ENCODE measurements at regions not wholly inside any gene's neighbourhood (a gene's known extent, or its start where the extent isn't known, plus 50 kb on each side); places are given as distances from the start of the nearest gene placed in this dataset.

DNA sequence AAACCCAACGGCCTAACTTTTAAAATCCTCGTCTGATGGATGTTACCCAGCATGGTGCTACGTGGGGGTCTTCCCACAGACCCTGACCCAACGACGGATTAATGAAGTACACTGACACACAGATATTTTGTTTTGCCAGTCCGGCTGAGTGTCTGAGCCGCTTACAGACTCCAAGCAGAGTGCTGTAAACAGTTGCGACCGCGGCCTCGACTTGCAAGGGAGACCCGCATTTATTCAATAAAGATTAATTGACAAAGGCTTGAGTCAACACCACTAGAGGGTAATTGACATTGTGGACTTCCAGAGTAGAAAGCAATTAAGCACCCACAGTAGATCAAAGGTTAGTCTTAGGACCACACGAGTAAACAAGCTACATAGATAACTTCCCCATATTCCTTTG is 1042.4 kb downstream of the AACS start:
- TF ChIP-seq, protein P1, sequence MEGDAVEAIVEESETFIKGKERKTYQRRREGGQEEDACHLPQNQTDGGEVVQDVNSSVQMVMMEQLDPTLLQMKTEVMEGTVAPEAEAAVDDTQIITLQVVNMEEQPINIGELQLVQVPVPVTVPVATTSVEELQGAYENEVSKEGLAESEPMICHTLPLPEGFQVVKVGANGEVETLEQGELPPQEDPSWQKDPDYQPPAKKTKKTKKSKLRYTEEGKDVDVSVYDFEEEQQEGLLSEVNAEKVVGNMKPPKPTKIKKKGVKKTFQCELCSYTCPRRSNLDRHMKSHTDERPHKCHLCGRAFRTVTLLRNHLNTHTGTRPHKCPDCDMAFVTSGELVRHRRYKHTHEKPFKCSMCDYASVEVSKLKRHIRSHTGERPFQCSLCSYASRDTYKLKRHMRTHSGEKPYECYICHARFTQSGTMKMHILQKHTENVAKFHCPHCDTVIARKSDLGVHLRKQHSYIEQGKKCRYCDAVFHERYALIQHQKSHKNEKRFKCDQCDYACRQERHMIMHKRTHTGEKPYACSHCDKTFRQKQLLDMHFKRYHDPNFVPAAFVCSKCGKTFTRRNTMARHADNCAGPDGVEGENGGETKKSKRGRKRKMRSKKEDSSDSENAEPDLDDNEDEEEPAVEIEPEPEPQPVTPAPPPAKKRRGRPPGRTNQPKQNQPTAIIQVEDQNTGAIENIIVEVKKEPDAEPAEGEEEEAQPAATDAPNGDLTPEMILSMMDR (IDR thresholded peaks at IDR 0.05), result no peak
- no peak for TF ChIP-seq EZH2 (IDR thresholded peaks at IDR 0.05; ENCODE audit: borderline replicate concordance, insufficient read depth, low read depth, low read length, poor library complexity, severe bottlenecking)

All from B cell (primary cell).